Sciatic nerve (tissue), 2 donors: ENCODE measurements at regions not wholly inside any gene's neighbourhood (a gene's known extent, or its start where the extent isn't known, plus 50 kb on each side); places are given as distances from the start of the nearest gene placed in this dataset.
"Not testable (repeated sequence)": the region's sequence is repeated elsewhere in the genome, so short reads cannot be mapped to it uniquely, and the experiment has no call there.

Source experiments
- ATAC-seq: fragments of 200-7000 bp; cut with Tn5 transposase; one replicate; pipeline ENCODE4 v1.9.1; 2020; ENCODE audit warnings: mild to moderate bottlenecking, moderate library complexity
- DNase-seq: peaks from one replicate; pipeline ENCODE4 v3.0.0-alpha.2; 2020; ENCODE audit warnings: low spot score
- intact Hi-C: fragments of 100-400 bp; cut with DNase I; formaldehyde crosslinking; loops from one replicate; pipeline ENCODE4 v1.14.2; 2022
- donor health status: DM: no; HTN: no; CAD: no.
- donor health status: DM: no; HTN: no; CAD: no.

DNA sequence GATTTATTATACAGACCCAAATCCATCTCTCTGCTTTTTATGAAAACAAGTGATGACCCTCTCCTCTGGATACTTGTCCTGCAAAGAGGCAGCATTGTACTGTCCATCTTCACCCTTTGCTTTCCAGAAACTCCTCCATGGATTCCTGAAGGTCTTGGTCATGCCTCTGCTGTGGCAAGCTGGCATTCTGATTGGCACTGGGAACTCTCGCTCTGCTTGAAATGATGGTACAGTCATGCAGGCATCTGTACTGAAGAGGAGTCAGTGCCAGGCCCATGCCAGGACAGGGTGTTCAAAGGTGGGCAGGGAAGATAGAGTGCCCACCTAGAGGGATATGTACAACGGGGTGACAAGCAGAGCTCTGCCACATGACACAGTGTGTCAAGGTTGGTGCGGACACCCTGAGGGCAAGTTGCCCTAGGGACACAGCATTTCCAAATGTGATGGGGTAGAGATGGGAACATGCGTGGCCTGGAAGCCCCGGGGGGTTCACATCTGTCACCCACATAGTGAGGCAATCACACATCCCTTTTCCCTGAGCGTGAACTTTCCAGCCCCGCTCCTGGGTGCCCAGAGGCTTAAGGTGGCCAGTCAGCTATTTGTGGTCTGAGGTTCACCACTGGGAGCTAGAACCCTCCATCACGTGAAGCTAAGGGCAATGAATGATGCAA, 235.7 kb upstream of the TCERG1L start:
- no peak for ATAC-seq
- DNase-seq = no peak
- intact Hi-C loops = no loop called here

DNA sequence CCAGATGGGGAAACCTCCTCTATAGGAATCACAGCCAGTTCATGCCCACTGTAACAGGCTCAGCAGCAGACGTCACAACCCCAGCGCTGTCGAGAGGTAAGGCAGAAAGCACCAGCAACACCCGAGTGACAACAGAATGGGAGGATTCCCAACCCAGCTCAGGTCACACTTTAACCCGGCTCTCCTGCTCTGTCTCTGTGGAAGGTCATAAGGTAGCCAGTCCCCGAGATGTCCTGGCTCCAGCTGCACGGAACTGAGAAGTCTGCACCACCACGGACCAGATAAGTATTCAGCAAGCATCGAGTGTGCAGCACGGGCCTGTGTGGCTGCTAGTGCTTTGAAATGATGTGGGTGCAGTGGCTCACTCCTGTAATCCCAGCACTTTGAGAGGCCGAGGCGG, 236.7 kb upstream of the TCERG1L start:
- intact Hi-C loops = no loop called here
- no peak for DNase-seq
- ATAC-seq = no peak

DNA sequence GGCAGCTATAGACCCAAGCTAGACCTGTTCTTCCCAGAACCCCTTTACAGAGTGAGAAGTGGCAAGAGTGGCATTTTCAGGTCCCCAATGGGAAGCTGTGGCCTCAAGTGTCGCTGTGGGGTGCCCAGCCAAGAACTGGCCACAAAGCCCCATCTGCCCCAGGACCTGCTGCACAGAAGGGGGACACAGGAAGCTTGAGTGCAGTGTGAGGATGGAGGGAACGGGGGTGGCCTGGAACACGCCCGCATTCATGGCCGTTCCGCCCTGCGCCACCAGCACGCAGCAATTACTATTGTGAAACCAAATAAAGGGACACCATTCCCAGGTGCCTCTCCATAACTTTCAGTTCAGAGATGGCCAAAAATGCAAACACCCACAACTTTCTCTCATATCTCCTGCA, 237.6 kb upstream of the TCERG1L start:
- no peak for ATAC-seq
- intact Hi-C loops = no loop called here
- DNase-seq = no peak

DNA sequence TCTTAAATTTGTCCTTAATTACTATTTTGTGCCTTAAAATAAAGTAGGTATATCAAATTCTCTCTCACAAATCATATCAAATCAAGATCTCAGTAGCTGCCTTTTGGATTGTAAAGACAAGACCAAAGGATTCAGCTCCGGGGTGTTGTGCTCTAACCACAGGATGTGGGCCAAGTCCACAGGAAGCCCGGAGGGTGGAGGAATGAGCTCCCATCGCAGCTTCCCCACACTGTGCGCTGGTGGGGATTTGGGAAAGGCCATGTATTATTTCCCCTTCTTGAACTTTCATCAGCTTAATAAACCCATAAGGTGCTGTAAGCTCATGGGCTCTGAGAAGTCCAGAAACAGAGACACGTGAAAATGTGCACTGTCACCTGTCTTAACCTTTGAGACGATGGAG, 241.6 kb upstream of the TCERG1L start:
- DNase-seq = no peak
- ATAC-seq = no peak
- intact Hi-C loops = no loop called here

DNA sequence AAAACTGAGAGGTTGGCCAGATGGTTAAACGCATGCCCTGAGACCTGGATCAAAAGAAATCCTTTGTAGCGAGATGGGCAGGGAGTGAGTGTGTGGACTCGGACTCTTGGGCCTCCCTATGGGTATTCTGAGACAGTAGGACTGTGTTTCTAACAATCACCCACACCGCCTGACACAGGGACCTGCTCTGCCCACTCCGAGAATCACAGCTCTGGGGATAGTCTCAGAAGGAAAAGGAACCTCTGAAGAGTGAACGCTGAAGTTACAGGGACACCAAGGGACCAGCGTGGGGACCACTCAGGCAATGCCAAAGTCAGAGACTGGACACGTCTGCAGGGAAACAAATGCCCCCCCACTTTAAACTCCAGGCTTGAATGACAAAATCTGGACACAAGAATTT, 242.1 kb upstream of the TCERG1L start:
- ATAC-seq (no peak), DNase-seq (no peak)
- intact Hi-C loops = no loop called here

DNA sequence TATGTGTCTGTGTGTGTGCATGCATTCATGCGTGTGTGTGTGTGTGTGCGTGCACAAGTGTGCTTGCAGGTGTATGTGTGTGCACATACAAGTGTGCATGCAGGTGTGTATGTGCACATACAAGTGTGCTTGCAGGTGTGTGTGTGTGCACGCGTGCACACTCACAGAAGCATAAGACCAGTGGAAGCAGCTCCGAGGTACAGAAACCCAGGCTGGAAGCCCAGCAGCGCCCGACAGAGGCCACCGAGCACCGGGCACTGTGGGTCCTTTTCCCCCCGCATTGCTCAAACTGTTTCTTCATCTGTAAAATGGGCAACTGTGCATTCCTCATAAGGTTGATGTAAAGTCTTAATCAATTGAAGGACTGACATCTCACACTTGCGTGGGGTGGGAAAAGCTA, 243.3 kb upstream of the TCERG1L start:
- ATAC-seq (no peak), DNase-seq (no peak)
- intact Hi-C loops = no loop called here

DNA sequence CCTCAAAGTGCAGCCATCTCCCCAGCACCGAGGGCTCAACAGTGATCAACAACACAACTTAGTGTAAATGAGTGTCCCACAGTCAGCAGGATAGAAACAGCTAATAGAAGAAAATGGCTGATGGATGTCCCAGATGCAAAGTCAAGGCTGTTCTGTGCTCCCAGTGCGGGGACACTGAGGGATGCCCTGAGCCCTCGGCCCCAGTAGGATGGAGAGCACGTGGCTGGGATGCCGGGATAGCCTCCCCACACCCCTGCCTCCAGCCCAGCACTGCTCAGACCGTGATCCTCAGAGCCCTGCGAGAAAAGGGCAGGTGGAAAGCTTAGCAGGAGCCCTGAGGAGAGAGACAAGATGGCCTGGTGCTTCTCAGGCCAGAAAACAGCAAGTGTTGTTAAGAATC, 243.9 kb upstream of the TCERG1L start:
- DNase-seq (no peak), ATAC-seq (no peak)
- intact Hi-C loops = no loop called here

DNA sequence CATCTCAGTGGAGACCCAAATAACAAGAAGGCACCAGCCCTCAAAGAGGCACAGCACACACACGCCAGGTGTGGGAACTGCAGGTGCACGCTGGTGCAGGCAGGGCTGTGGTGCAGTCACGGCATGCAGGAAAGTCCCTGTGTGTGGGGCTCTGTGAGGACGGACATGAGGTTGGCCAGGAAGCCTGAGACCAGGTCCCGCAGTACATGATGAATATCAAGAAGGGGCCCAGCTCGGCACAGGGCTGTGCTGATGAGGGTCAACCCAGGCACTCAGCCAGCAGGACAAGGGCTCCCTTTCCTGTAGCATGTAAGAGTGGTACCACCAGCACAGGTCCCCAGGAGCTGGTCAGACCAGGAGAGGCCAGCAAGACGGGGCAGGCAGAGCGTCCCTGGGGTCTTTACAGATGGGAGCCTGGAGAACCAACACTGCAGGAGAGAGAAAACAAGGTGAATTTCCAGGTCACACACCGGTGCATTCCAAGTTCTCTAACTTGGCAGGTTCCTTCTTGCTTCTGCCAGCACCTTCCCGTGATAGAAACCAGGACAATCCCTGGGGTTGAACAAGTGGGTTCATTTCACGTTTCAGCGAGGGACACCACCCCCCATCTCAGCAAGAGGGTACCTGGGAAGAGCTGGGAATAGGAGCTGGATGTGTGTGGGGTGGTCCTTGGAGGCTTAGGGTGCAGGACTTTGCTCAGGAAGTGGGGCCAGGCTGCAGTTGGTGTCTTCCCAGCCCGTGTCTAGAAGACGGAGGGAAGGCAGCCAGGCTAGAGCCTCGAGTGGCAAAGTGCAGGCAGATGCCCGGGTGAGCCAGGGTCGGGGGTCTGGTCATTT, 244.8 kb upstream of the TCERG1L start:
- intact Hi-C loops = no loop called here
- ATAC-seq (no peak), DNase-seq (no peak)

DNA sequence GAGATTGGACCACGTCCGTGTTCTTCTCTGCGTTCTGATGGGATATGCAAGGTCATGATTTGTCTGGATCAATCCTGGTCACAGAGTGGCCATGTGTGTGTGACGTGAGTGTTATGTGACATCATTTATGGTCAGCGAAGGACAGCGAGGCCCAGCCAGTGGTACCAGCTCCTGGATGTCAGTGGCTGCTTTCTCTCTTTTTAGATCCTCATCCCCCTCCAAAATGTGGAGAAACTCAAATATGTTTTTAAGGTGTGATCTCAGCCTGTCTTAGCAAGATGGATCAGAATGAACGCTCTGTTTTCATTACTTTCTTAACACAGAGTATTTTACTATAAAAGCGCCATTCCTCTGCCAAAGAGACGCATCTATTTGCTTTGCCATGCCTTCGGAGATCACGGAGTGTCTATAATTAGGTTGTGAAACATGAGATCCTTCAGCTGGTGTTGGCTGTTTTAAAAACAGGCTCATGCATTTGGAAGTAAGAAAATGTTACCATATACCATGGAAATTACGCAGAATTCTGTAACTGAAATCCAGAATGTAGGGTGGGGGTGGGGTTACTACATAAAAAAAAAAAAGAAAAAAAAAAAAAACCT, 245.5 kb upstream of the TCERG1L start:
- intact Hi-C loops = no loop called here
- no peak for ATAC-seq
- no peak for DNase-seq

DNA sequence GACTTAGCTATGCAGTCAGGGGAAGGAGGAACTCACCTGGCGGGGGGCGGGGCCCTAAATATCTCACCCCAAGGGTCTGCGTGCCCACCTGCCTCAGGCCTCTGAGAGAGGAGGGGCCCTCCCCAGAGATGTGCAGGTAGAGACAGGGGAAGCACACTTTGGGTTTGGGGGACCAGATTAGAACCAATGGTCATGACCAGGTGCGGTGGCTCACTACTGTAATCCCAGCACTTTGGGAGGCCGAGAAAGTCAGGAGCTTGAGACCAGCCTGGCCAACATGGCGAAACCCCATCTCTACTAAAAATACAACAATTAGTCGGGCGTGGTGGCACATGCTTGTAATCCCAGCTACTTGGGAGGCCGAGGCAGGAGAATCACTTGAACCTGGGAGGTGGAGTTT, 246.4 kb upstream of the TCERG1L start:
- intact Hi-C loops, ATAC-seq, DNase-seq: not testable (repeated sequence)

DNA sequence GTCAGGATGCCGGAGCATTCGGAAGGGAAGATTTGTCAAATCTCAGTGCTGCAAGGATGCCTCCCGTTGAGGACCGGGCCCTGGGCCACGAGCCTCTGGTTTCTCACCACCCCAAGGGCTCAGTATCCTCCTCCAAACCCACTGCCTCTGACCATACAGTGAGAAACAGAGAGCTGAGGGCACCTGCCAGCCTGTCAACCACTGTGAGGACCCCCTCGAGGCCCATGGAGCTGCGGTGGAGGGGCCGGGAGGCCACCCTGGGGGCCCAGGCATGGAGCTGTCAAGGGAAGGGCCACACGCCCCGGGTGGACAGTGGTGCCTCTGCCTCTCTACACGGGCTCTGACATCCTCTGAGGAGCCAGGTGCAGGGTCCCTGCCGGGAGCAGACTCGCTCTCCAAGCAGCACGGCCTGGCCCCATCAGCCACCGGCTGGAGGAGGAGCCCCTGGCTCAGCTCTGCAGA, 248.0 kb upstream of the TCERG1L start:
- DNase-seq (no peak), ATAC-seq (no peak)
- intact Hi-C loops = no loop called here

DNA sequence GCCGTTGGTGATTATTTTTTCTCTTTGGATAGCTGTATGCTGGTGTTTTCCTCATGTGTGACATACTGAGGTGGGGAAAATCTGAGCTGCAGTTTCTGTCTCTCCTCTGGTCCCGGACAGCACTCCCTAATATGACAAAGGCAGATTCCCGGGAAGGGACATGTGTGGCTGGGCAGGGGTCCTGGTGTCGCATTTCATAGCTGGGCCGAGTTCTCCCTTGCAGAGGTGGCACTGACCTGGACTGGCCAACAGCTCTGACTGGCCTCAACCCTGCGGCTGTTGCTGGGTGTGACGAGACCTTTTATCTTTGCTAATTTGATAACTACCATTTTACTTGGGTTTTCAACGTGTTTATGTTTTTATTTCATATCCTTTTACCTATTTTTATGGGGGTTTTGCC, 248.6 kb upstream of the TCERG1L start:
- DNase-seq (no peak), ATAC-seq (no peak)
- intact Hi-C loops = no loop called here

DNA sequence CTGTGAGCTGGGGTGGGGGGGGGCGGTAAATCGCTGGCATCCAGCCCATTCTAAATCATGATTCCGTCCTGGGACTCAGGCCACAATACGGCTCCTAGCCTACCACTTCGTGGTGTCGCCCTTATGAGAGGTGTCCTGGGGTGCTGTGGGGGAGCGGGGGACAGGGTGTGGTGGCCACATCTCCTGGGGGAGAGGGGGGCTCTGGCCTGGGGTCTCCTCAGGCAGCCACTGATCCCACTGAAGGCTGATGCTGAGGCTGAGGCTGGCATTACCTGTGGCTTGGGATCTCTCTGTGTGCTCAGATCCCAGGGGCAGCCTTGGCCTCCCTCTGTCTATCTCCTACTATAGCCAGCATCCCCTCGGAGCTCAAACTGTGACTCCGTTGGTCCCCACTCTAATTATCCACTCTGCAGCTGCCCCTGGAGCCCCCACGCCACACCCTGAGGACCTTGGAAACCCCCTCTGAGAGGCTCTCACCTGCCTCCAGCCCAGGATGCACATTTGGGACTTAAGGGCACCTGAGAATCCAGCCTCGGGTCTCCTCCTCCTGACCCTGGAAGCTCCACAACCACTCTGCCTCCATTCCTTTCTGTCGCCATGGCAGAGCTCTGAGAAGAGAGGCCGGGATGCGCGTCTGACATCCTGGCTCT, 249.3 kb upstream of the TCERG1L start:
- intact Hi-C loops = no loop called here

DNA sequence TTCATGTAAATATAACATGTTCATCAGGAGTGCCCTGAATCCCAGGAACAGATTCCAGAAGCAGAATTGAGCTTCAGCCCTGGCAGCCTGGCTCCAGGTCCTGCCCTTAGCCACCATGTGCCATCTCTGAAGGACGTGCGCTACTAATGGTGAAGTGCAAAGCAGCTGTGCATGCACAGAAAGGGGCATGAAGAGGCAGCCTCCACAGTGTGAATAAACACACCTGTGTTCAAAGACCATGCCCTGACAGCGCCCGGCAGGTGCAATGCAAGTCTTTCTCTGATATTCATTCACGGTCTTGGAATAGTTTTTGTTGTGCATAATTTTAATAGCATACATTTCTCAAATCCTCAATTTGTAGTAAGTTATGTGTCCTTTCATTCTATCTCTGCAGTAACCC, 250.4 kb upstream of the TCERG1L start:
- DNase-seq (no peak), ATAC-seq (no peak)
- intact Hi-C loops = no loop called here

More for the DNA sequence above, 249.3 kb upstream of the TCERG1L start:
- ATAC-seq (no peak), DNase-seq (no peak)

DNA sequence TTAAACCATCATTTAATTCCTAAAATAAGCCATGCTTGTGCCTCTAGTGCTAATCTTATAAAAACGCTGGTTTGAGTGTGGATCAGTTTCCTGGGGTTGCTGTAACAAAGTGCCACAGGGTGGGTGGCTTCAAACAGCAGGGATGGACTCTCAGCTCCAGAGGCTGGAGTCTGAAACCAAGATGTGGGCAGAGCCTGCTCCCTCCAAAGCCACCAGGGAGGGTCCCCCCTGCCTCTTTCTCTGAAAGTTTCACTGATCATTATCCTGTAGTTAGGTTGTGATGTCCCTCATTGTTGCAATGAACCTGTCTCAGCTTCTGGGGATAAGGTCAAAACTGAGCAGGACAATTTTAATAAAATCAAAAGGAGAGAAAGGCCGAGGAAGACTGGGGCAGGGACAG, 251.9 kb upstream of the TCERG1L start:
- ATAC-seq = no peak
- intact Hi-C loops = no loop called here
- peak; percentile 15 for DNase-seq

DNA sequence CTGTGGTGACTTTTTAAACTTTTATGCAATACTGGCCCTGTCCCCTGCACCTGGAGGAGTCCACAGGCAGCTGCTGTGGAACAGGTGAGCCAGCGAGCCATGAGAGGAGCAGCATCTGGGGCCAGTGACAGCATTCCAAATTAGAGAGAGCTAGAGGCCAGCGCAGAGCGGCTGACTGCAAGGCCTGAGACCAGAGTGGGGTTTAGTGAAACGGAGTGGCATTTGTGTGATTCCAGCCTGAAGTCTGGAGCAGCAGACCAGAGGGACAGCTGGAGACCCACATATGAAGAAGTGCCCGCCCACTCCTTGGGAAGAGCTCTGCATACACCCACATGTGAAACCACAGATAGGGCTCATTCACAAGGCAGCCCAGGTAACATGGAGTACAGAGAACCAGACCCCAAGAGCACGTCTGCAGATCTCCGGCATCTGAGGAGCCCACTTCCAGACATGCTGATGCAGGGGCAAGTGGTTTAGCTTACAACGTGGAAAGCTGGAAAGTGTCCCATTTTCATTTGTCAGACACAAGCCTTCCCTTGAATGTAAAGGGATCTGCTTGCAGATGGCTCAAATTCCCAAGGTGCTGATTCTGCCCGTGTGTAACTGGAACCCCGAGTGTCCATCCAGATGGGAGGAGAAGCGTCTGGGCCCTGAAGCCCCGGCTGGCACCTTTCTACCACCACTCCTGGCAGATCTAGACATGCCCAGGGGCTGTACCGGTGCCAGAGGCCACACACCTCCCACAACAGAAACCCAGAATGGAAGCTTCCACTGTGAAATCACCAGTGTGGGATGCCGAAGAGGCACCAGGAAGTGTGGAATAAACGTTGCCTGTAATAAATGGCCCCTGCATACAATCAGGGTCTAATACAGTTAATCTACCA, 256.0 kb upstream of the TCERG1L start:
- intact Hi-C loops = no loop called here
- DNase-seq = peak; percentile 1

DNA sequence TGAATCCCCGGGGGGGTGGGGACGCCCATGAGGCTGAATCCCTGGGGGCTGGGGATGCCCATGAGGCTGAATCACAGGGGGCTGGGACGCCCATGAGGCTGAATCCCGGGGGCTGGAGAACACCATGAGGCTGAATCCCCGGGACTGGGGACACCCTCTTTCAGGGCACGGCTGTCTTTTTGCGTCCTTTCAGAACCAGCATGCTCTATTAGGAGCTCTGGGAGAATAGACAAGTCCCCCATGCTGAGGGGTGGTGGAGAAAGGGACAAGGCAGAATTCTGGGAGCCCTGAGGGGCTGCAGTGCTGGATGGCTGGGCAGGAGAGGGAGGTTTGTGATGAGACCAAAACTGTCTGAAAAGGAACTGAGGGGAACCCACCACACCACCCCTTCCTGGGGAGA, 257.3 kb upstream of the TCERG1L start:
- ATAC-seq (no peak), DNase-seq (no peak)
- intact Hi-C loops = no loop called here

More for the DNA sequence above, 256.0 kb upstream of the TCERG1L start:
- no peak for ATAC-seq

DNA sequence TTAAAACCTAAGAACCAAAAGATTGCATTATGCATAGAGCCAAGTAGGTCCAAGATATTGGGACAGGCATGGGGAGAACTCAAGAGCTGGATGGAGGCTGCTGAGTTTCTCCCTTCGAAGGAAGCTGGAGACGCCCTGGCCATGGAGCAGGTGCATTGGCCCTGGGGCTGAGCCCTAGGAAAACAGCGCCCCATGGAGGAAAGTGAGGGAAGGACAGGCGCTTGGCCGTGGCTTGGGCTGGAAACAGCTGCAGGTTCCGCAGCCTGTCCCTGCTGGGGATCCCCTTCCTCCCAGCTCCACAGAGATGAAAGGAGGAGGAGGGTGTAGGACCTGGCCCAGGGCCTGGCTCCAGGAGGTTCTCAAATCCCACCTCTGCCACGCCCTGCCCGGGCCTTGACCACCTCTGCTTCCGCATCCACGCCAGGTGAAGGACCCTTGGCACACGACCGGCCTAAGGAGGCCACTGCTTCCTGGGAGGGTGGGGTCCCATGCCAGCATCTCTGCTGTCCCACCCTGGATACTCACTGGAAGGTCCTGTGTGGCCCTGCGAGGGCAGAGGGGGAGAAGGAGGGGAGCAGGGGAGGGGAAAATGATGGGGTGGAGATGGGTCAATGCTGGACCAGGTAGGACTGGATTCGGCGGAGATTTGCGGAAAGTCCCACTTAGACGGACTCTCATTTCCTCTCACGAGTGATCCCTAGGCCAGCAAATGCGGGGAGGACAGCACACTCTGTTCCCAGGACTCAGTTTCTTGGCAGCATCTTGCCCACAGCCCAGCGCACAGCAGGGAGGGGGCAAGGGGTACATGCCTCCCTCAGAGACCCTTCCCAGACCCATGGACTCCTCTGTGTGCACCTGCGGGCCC, 258.6 kb upstream of the TCERG1L start:
- intact Hi-C loops = no loop called here
- no peak for ATAC-seq
- DNase-seq = no peak
